Prostate gland (tissue), 2 donors: ENCODE measurements at regions not wholly inside any gene's neighbourhood (a gene's known extent, or its start where the extent isn't known, plus 50 kb on each side); places are given as distances from the start of the nearest gene placed in this dataset.

Experiments
- DNase-seq: peaks from one replicate; pipeline ENCODE4 v3.0.0-alpha.2; 2019; ENCODE audit warnings: low spot score
- H3K27ac ChIP-seq, 2 donors: fragments of 200-600 bp; sonication (generic); 2 replicates each; pipeline ENCODE4 v1.5.1; 2017 to 2019
- H3K27me3 ChIP-seq: fragments of 200-600 bp; sonication (generic); replicated peaks from 2 replicates; pipeline ENCODE4 v1.5.1; 2019; ENCODE audit not compliant: insufficient read depth
- H3K36me3 ChIP-seq, 2 donors: fragments of 200-600 bp; sonication (generic); 1 replicate in 1 of 2; 2 replicates in 1 of 2; pipeline versions ENCODE4 v1.5.1 to v1.8.1; 2017 to 2019
- H3K4me1 ChIP-seq: fragments of 200-600 bp; sonication (generic); replicated peaks from 2 replicates; pipeline ENCODE4 v1.5.1; 2019
- H3K4me3 ChIP-seq, 2 donors: fragments of 200-600 bp; sonication (generic); 2 replicates each; pipeline ENCODE4 v1.5.1; 2017 to 2019
- H3K9me3 ChIP-seq: fragments of 200-600 bp; sonication (generic); 2 replicates; pipeline ENCODE4 v1.5.1; 2017
- POLR2A ChIP-seq: fragments of 450-650 bp; IDR thresholded peaks from one replicate; pipeline ENCODE4 v1.6.1; 2016; ENCODE audit warnings: antibody characterized with exemption, mild to moderate bottlenecking
- POLR2AphosphoS5 ChIP-seq: sonication (generic); formaldehyde crosslinking; IDR thresholded peaks from one replicate; pipeline ENCODE4 v1.6.1; 2017; ENCODE audit warnings: antibody characterized with exemption
- WGBS: methylation state at CpG from one replicate; pipeline ENCODE4 v1.1.5; 2018; 5-methylcytosine and 5-hydroxymethylcytosine counted together
- intact Hi-C: fragments of 100-400 bp; cut with DNase I; formaldehyde crosslinking; loops from one replicate; pipeline ENCODE4 v1.14.2; 2022
- TF ChIP-seq, protein P1 (sequence below), 4 experiments: fragments of 200-600 bp in 2 of 4; fragments of 450-650 bp in 2 of 4; sonication (generic) in 2 of 4; IDR thresholded peaks; 1 replicate in 3 of 4; 2 replicates in 1 of 4; pipeline ENCODE4 v1.5.1; 2016 to 2019; ENCODE audit warnings: antibody characterized with exemption in 4 of 4, mild to moderate bottlenecking in 2 of 4, moderate library complexity in 2 of 4

DNA sequence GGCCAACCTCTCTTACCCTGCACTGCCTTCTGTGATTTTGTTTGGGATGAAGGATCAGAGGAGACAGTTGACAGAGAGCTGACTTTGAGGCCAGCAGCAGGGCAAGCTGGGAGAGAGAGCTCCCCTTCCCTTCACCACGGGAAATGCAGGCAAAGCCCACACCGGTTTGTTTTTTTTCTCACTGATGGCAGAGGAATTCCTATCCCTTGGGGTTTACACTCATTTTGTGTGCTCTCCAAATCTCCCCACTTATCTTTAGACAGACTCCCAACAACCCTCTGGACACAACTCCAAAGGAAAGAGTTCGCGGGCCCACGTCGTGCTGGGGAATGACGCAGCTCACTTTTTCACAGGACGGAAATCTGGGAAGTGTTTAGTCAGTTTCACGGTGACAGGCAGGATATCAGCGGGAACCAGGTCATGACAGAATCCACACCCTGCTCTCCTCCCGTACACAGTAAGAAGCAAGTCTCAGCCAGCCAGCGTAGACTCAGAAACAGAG, 68.3 kb upstream of the FAM171A1 start:
- WGBS, result 6% methylated on average over 12 of the region's 12 CpGs
- peak overlapping the region in 1 of 2 donors; percentile 46 for H3K27ac ChIP-seq
- peak overlapping the region; percentile 7 to 8 for H3K4me3 ChIP-seq
- DNase-seq, result no peak
- no peaks in the 10 kb centered on the region for H3K27me3 ChIP-seq
- intact Hi-C loops, result loop anchor here (5.0 to 10.0 kb wide), 2 partner anchors 83 to 145 kb away; no protein-coding TSS in a partner anchor
- no peaks in the 10 kb centered on the region for H3K9me3 ChIP-seq
- H3K36me3 ChIP-seq, result no peaks in the 10 kb centered on the region
- TF ChIP-seq, protein P1, sequence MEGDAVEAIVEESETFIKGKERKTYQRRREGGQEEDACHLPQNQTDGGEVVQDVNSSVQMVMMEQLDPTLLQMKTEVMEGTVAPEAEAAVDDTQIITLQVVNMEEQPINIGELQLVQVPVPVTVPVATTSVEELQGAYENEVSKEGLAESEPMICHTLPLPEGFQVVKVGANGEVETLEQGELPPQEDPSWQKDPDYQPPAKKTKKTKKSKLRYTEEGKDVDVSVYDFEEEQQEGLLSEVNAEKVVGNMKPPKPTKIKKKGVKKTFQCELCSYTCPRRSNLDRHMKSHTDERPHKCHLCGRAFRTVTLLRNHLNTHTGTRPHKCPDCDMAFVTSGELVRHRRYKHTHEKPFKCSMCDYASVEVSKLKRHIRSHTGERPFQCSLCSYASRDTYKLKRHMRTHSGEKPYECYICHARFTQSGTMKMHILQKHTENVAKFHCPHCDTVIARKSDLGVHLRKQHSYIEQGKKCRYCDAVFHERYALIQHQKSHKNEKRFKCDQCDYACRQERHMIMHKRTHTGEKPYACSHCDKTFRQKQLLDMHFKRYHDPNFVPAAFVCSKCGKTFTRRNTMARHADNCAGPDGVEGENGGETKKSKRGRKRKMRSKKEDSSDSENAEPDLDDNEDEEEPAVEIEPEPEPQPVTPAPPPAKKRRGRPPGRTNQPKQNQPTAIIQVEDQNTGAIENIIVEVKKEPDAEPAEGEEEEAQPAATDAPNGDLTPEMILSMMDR (IDR thresholded peaks at IDR 0.05), result no peak
- TF ChIP-seq POLR2AphosphoS5, result no peak
- TF ChIP-seq POLR2A, result no peak
- no peaks in the 10 kb centered on the region for H3K4me1 ChIP-seq

DNA sequence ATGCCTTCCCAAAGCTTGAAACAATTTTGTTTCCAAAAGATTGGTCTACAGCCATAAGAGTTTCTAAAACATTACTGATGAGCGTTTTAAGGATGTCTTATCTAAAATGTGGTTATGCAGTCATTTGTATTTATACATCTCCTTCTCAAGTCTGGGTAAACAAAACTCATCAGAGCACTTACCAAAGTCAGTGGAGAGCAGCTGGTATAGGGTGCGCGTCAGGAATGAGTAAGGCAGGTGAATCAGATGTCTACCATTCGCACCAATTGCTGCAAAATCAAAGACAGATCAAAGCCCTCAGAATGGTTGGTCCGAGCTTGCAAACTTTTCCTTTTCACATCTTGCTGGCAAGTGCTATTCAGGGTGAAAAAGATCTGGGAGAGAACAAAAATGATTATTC, 65.6 kb upstream of the FAM171A1 start:
- H3K27ac ChIP-seq, result no peak overlapping the region
- intact Hi-C loops, result loop anchor here (2.0 to 10.0 kb wide), 3 partner anchors 86 to 282 kb away; partner anchors contain the start of gene ITGA8
- H3K4me3 ChIP-seq, result no peak overlapping the region
- H3K4me1 ChIP-seq, result no peaks in the 10 kb centered on the region
- TF ChIP-seq, protein P1 (IDR thresholded peaks at IDR 0.05), result no peak
- H3K36me3 ChIP-seq, result no peaks in the 10 kb centered on the region
- H3K9me3 ChIP-seq, result no peaks in the 10 kb centered on the region
- no peaks in the 10 kb centered on the region for H3K27me3 ChIP-seq
- DNase-seq, result no peak
- WGBS, result 88% methylated on average over 5 of the region's 5 CpGs

DNA sequence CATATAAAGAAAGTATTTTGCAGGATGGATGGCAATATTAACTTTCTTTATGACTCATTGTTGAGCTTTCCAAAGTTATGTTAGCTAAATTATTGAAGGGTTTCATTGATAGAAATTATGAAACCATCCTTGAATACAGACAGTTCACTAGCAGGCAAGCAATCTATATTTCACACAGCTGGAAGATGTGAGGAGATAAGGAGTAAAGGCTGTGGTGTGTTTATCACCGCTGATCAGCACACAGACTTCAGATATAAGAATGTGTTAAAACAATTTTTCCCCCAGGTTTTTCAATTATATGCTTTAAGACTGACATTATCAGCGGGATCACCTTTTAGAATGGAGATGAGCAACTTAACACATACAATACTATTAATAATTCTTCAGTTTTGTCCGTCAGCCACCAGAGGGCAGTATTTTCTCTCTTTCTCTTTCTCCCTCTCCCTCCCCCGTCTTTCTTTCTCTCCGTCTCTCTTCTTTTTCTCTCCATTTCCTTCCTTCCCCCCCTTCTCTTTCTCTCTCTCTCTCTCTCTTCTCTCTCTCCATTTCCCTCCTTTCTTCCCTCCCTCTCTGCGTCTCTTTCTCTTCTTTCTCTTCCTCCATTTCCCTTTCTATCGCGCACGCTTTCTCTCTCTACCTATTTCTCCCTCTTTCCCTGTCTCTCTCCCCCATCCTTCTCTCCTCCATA, 62.9 kb upstream of the FAM171A1 start:
- Histone ChIP-seq H3K27ac (no peak overlapping the region), H3K36me3 (no peaks in the 10 kb centered on the region), H3K9me3 (no peaks in the 10 kb centered on the region), H3K4me3 (peak overlapping the region in 1 of 2 donors; percentile 24), H3K4me1 (no peaks in the 10 kb centered on the region), H3K27me3 (no peaks in the 10 kb centered on the region)
- intact Hi-C loops, result loop anchor here (10.0 kb wide), 1 partner anchor 151 kb away; no protein-coding TSS in a partner anchor
- peak; percentile 40 for DNase-seq
- TF ChIP-seq POLR2A (no peak), POLR2AphosphoS5 (no peak)
- TF ChIP-seq, protein P1 (IDR thresholded peaks at IDR 0.05), result peak; percentile 58 to 84 (median 72)
- WGBS, result 15% methylated on average over 9 of the region's 9 CpGs

DNA sequence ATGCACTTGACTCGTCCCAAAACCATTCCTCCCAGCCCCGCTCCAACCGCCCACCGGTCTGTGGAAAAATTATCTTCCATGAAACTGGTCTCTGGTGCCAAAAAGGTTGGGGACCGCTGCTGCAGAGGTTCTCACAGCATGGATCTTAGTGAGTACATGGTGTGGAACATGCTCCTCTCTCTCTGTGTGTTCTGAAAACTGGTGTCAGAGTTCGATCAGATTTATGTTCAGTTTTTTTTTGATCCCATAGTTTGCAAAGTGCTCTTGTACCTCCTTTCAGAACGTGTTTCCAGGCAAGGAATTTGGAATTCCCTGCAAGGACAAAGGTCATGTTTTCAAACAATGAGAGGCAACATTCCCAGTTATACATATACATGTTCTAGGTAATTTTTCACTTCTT, 61.2 kb upstream of the FAM171A1 start:
- Histone ChIP-seq H3K36me3 (no peaks in the 10 kb centered on the region), H3K4me1 (no peaks in the 10 kb centered on the region), H3K27ac (no peak overlapping the region), H3K9me3 (no peaks in the 10 kb centered on the region), H3K4me3 (no peak overlapping the region), H3K27me3 (no peaks in the 10 kb centered on the region)
- no peak for TF ChIP-seq POLR2AphosphoS5
- TF ChIP-seq POLR2A, result no peak
- TF ChIP-seq, protein P1 (IDR thresholded peaks at IDR 0.05), result no peak
- no peak for DNase-seq
- 62% methylated on average over 7 of the region's 7 CpGs for WGBS
- intact Hi-C loops, result loop anchor here (10.0 kb wide), 1 partner anchor 153 kb away; no protein-coding TSS in a partner anchor
